ENCODE measurements at regions not wholly inside any gene's neighbourhood (a gene's known extent, or its start where the extent isn't known, plus 50 kb on each side); places are given as distances from the start of the nearest gene placed in this dataset.

- TF ChIP-seq CTCF (IDR thresholded peaks at IDR 0.05) (no peak), POLR2A (IDR thresholded peaks at IDR 0.05) (no peak)
Measured at GRCh38 chr6:158906926-158907325, 87.8 kb upstream of the EZR start.

Measured in ovary (tissue), 3 donors.